ENCODE measurements at regions not wholly inside any gene's neighbourhood (a gene's known extent, or its start where the extent isn't known, plus 50 kb on each side); places are given as distances from the start of the nearest gene placed in this dataset.

DNA sequence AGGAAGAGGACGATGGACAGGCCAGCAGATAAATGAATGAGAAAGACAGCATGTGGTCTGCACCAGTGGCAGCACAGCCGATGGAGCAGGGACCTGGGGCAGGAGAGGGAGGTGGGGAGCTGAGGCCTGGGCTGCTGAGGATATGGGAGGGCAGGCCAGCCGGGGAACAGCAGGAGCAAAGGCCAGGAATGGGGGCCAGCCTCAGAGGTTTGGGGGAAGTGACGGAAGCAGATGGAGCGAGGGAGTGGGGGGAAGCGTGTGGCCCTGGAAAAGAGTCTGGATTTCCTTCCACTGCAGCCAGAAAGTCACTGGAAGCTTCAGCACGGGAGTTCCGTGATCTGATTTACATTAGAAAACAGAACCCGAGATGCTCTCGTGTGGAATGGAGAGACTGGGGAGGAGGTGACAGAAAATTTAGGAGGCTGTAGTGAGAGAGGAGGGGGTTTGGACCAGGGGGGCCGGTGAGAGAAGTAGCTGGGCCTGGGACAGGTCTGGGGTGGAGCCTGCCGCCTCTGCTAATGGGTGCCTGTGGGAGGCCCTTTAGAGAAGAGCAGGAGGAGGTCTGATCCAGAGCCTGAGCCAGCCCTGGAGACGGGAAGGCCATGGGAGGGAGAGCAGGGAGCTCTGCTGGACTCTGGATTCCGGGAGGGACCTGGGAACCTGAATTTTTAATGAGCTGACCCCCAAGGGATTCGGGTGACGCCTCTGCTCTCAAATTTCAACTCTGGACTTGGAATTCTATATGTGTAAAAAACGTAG, 65.4 kb downstream of the TSPAN17 start:
- TF ChIP-seq POLR2A (IDR thresholded peaks at IDR 0.05), result no peak
- TF ChIP-seq, protein P1, sequence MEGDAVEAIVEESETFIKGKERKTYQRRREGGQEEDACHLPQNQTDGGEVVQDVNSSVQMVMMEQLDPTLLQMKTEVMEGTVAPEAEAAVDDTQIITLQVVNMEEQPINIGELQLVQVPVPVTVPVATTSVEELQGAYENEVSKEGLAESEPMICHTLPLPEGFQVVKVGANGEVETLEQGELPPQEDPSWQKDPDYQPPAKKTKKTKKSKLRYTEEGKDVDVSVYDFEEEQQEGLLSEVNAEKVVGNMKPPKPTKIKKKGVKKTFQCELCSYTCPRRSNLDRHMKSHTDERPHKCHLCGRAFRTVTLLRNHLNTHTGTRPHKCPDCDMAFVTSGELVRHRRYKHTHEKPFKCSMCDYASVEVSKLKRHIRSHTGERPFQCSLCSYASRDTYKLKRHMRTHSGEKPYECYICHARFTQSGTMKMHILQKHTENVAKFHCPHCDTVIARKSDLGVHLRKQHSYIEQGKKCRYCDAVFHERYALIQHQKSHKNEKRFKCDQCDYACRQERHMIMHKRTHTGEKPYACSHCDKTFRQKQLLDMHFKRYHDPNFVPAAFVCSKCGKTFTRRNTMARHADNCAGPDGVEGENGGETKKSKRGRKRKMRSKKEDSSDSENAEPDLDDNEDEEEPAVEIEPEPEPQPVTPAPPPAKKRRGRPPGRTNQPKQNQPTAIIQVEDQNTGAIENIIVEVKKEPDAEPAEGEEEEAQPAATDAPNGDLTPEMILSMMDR (IDR thresholded peaks at IDR 0.05), result no peak

Measured in Peyer's patch (tissue), 4 donors.